ENCODE measurements at regions not wholly inside any gene's neighbourhood (a gene's known extent, or its start where the extent isn't known, plus 50 kb on each side); places are given as distances from the start of the nearest gene placed in this dataset.

- no peaks in the 10 kb centered on the region for H3K36me3 Mint-ChIP-seq (ENCODE audit: low read depth)
- H3K27ac ChIP-seq (ENCODE audit: low read depth, low read length), result no peak overlapping the region
- H3K27me3 ChIP-seq (ENCODE audit: control insufficient read depth, insufficient read depth, low read length, poor library complexity, severe bottlenecking), result peaks cover 5% of the 10 kb centered on the region
- H3K9me3 ChIP-seq (ENCODE audit: control insufficient read depth, low read length), result no peaks in the 10 kb centered on the region
- H3K9me3 Mint-ChIP-seq, result no peaks in the 10 kb centered on the region
- peaks cover 2% of the 10 kb centered on the region for H3K27me3 Mint-ChIP-seq (ENCODE audit: insufficient read depth)
- no peak overlapping the region for H3K4me3 Mint-ChIP-seq
- H3K4me1 ChIP-seq (ENCODE audit: control insufficient read depth, insufficient read depth, low read length), result no peaks in the 10 kb centered on the region
- H3K27ac Mint-ChIP-seq, result no peak overlapping the region
- DNase-seq, result no peak
- no peak overlapping the region for H3K9ac ChIP-seq (ENCODE audit: extremely low read depth, low read length, poor library complexity, severe bottlenecking)
- no peak overlapping the region for H3K4me3 ChIP-seq (ENCODE audit: low read length)
- TF ChIP-seq CTCF (conservative IDR thresholded peaks at IDR 0.05), result no peak
- WGBS, 2 experiments (ENCODE audit: insufficient coverage in 1 of 2, insufficient read length in 1 of 2), result 86 to 91% methylated on average over 3 to 4 of the region's 4 CpGs
- H3K4me1 Mint-ChIP-seq, result peaks cover 2% of the 10 kb centered on the region
- no peaks in the 10 kb centered on the region for H3K36me3 ChIP-seq (ENCODE audit: control insufficient read depth, insufficient read depth, low read length)
Measured at GRCh38 chr15:79164043-79164442, 73.5 kb upstream of the RASGRF1 start.

- no peak for TF ChIP-seq CTCF (conservative IDR thresholded peaks at IDR 0.05)
- Histone ChIP-seq H3K27ac (ENCODE audit: low read depth, low read length) (no peak overlapping the region), H3K4me1 (ENCODE audit: control insufficient read depth, insufficient read depth, low read length) (no peaks in the 10 kb centered on the region), H3K36me3 (ENCODE audit: control insufficient read depth, insufficient read depth, low read length) (no peaks in the 10 kb centered on the region), H3K9me3 (ENCODE audit: control insufficient read depth, low read length) (no peaks in the 10 kb centered on the region), H3K4me3 (ENCODE audit: low read length) (no peak overlapping the region), H3K27me3 (ENCODE audit: control insufficient read depth, insufficient read depth, low read length, poor library complexity, severe bottlenecking) (peaks cover 5% of the 10 kb centered on the region), H3K9ac (ENCODE audit: extremely low read depth, low read length, poor library complexity, severe bottlenecking) (no peak overlapping the region)
- no peak for DNase-seq
- Mint-ChIP-seq H3K36me3 (ENCODE audit: low read depth) (no peaks in the 10 kb centered on the region), H3K27ac (no peak overlapping the region), H3K27me3 (ENCODE audit: insufficient read depth) (peaks cover 6% of the 10 kb centered on the region), H3K4me1 (peaks cover 3% of the 10 kb centered on the region), H3K4me3 (no peak overlapping the region), H3K9me3 (no peaks in the 10 kb centered on the region)
Measured at GRCh38 chr15:79163395-79163794, 72.8 kb upstream of the RASGRF1 start.

- no peak overlapping the region for H3K4me3 ChIP-seq (ENCODE audit: low read length)
- no peaks in the 10 kb centered on the region for H3K9me3 ChIP-seq (ENCODE audit: control insufficient read depth, low read length)
- Mint-ChIP-seq H3K27ac (no peak overlapping the region), H3K4me1 (peaks cover 3% of the 10 kb centered on the region), H3K36me3 (ENCODE audit: low read depth) (no peaks in the 10 kb centered on the region), H3K27me3 (ENCODE audit: insufficient read depth) (peaks cover 7% of the 10 kb centered on the region), H3K4me3 (no peak overlapping the region), H3K9me3 (no peaks in the 10 kb centered on the region)
- H3K9ac ChIP-seq (ENCODE audit: extremely low read depth, low read length, poor library complexity, severe bottlenecking), result no peak overlapping the region
- TF ChIP-seq CTCF (conservative IDR thresholded peaks at IDR 0.05), result no peak
- no peaks in the 10 kb centered on the region for H3K36me3 ChIP-seq (ENCODE audit: control insufficient read depth, insufficient read depth, low read length)
- 39 to 67% methylated on average over 1 of the region's 1 CpG for WGBS, 2 experiments (ENCODE audit: insufficient coverage in 1 of 2, insufficient read length in 1 of 2)
- peaks cover 5% of the 10 kb centered on the region for H3K27me3 ChIP-seq (ENCODE audit: control insufficient read depth, insufficient read depth, low read length, poor library complexity, severe bottlenecking)
- no peak overlapping the region for H3K27ac ChIP-seq (ENCODE audit: low read depth, low read length)
- no peaks in the 10 kb centered on the region for H3K4me1 ChIP-seq (ENCODE audit: control insufficient read depth, insufficient read depth, low read length)
- DNase-seq, result no peak
Measured at GRCh38 chr15:79161837-79162508, 71.4 kb upstream of the RASGRF1 start.

Measured in endodermal cell (in vitro differentiated cells).